Calu3 (cell line): ENCODE measurements at regions not wholly inside any gene's neighbourhood (a gene's known extent, or its start where the extent isn't known, plus 50 kb on each side); places are given as distances from the start of the nearest gene placed in this dataset.
"Not testable (repeated sequence)": the region's sequence is repeated elsewhere in the genome, so short reads cannot be mapped to it uniquely, and the experiment has no call there.

ENCODE experiments used
- BruUV-seq: library from RNA; stranded (reverse); fragments of 400-500 nt; replicated peaks from 2 replicates; lab custom pipeline; 2021; lab: Mats Ljungman, UMichigan
- CTCF ChIA-PET: fragments of 300-600 bp; sonication (Branson Sonifier 250); formaldehyde crosslinking; loops from one replicate; lab custom pipeline; 2022; ENCODE audit warnings: antibody characterized with exemption; lab: Charles Lee
- DNase-seq: peaks from one replicate; pipeline ENCODE4 v3.0.0; 2022
- H3K27ac Mint-ChIP-seq: one replicate; pipeline ENCODE4 v1.8.0; 2022; ENCODE audit warnings: mixed read lengths; ENCODE audit not compliant: unreplicated experiment
- H3K27me3 Mint-ChIP-seq: one replicate; pipeline ENCODE4 v1.8.0; 2022; ENCODE audit warnings: mixed read lengths; ENCODE audit not compliant: unreplicated experiment
- H3K36me3 Mint-ChIP-seq: one replicate; pipeline ENCODE4 v1.8.0; 2022; ENCODE audit warnings: mild to moderate bottlenecking, moderate library complexity, mixed read lengths; ENCODE audit not compliant: insufficient read depth, unreplicated experiment
- H3K4me1 Mint-ChIP-seq: one replicate; pipeline ENCODE4 v1.8.0; 2022; ENCODE audit warnings: mild to moderate bottlenecking, low read depth, mixed read lengths; ENCODE audit not compliant: unreplicated experiment
- H3K4me3 Mint-ChIP-seq: one replicate; pipeline ENCODE4 v1.8.0; 2022; ENCODE audit warnings: mild to moderate bottlenecking, low read depth, moderate library complexity, mixed read lengths; ENCODE audit not compliant: unreplicated experiment
- H3K9me3 Mint-ChIP-seq: one replicate; pipeline ENCODE4 v1.8.0; 2022; ENCODE audit warnings: low read depth, mixed read lengths; ENCODE audit not compliant: unreplicated experiment
- intact Hi-C: fragments of 100-400 bp; cut with micrococcal nuclease; formaldehyde crosslinking; loops from one replicate; pipeline ENCODE4 v1.10.0; 2022; ENCODE audit not compliant: unreplicated experiment
- TF ChIP-seq, protein P1 (sequence below): fragments of 200-600 bp; IDR thresholded peaks from one replicate; pipeline ENCODE4 v1.8.0; 2022; ENCODE audit warnings: antibody characterized with exemption; ENCODE audit not compliant: unreplicated experiment

DNA sequence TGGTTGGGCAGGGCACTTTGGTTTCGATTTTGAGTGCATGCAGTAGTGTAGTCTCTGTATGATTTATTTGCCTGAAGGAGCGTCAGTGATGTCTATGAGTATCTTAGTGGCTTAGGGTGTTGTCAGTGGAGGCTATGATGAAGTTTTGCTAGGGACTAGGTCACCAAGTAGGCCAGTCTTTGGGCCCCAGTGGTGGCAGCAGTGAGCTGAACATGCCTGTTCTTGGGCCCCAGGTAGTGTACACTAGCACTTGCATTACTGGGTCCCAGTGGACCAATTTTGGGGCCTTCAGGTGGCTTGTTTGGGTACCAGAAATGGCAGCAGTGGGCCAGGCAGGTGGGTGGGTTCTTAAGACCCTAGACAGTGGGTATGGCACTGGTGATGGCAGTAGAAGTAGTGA, 598.7 kb upstream of the SPRY2 start:
- no TSS peak for BruUV-seq
- no peak for DNase-seq
- H3K9me3 Mint-ChIP-seq = no peaks in the 10 kb centered on the region
- TF ChIP-seq, protein P1, sequence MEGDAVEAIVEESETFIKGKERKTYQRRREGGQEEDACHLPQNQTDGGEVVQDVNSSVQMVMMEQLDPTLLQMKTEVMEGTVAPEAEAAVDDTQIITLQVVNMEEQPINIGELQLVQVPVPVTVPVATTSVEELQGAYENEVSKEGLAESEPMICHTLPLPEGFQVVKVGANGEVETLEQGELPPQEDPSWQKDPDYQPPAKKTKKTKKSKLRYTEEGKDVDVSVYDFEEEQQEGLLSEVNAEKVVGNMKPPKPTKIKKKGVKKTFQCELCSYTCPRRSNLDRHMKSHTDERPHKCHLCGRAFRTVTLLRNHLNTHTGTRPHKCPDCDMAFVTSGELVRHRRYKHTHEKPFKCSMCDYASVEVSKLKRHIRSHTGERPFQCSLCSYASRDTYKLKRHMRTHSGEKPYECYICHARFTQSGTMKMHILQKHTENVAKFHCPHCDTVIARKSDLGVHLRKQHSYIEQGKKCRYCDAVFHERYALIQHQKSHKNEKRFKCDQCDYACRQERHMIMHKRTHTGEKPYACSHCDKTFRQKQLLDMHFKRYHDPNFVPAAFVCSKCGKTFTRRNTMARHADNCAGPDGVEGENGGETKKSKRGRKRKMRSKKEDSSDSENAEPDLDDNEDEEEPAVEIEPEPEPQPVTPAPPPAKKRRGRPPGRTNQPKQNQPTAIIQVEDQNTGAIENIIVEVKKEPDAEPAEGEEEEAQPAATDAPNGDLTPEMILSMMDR = no peak
- no peaks in the 10 kb centered on the region for H3K27me3 Mint-ChIP-seq
- H3K27ac Mint-ChIP-seq = no peak overlapping the region
- intact Hi-C loops = no loop called here
- no peaks in the 10 kb centered on the region for H3K36me3 Mint-ChIP-seq
- no peaks in the 10 kb centered on the region for H3K4me1 Mint-ChIP-seq
- CTCF ChIA-PET = no interaction called here
- H3K4me3 Mint-ChIP-seq = no peak overlapping the region

DNA sequence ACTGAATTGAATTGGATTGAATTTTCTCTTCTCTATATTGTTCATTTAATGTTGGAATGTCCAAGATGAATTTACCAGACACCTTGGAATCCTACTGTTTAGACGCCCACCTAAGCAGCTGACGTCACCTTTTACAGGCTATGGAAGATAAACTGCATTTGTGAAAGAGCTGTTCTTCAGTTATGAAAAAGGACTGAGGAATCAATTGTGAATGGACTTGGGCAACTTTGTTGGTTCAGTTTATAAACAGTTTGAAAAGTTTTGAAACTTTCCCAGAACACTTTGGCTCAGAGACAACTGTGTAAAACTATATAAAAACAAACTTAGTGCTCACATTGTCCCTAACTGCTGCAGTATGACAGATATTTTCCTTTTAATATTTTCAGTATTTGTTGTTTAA, 590.8 kb upstream of the SPRY2 start:
- intact Hi-C loops = no loop called here
- no TSS peak for BruUV-seq
- Mint-ChIP-seq H3K27ac (no peak overlapping the region), H3K36me3 (no peaks in the 10 kb centered on the region), H3K9me3 (no peaks in the 10 kb centered on the region), H3K27me3 (no peaks in the 10 kb centered on the region), H3K4me3 (no peak overlapping the region), H3K4me1 (no peaks in the 10 kb centered on the region)
- CTCF ChIA-PET = no interaction called here
- no peak for DNase-seq
- TF ChIP-seq, protein P1 = no peak

DNA sequence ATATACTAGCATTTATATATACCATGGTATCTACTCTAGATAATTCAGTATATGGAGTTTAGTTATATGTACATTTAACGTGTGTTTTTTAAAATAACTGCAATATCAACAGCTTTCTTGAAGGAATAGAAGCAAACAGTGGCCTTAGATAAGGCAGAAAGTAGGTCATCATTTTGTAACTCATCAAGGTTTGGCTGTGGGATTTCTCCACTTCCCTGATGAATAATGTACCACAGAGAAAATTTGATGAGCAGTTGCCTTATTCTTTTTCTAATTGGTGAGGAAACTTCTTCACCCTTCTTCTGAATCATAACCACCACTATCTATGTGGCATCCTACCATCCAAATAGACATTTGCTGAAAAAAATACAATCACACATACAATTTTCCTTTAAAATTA, 590.2 kb upstream of the SPRY2 start:
- CTCF ChIA-PET = no interaction called here
- Mint-ChIP-seq H3K9me3 (no peaks in the 10 kb centered on the region), H3K27me3 (no peaks in the 10 kb centered on the region), H3K4me1 (no peaks in the 10 kb centered on the region), H3K4me3 (no peak overlapping the region), H3K27ac (no peak overlapping the region), H3K36me3 (no peaks in the 10 kb centered on the region)
- intact Hi-C loops = no loop called here
- BruUV-seq = no TSS peak
- TF ChIP-seq, protein P1 = no peak
- DNase-seq = no peak

DNA sequence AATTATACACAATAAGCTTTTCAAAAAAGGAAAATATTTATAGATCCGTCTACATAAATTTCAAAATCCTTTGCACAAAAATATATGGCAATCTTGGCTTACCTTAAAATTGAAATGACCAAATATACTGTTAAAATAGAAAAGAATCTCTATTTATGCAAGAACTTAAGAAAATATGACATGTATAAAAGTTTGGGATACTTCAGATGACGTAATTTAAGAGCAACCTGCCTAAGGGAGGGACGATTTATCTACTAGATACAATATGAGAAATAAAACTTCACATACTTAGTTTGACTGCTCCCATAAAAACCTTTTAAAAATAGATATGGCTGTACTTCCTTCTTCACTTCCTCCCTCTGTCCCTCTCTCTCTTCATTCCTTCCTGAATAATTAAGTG, 587.3 kb upstream of the SPRY2 start:
- TF ChIP-seq, protein P1 = no peak
- Mint-ChIP-seq H3K36me3 (no peaks in the 10 kb centered on the region), H3K4me3 (no peak overlapping the region), H3K27ac (no peak overlapping the region), H3K4me1 (no peaks in the 10 kb centered on the region), H3K27me3 (no peaks in the 10 kb centered on the region), H3K9me3 (no peaks in the 10 kb centered on the region)
- no TSS peak for BruUV-seq
- CTCF ChIA-PET = no interaction called here
- no peak for DNase-seq
- intact Hi-C loops = no loop called here

DNA sequence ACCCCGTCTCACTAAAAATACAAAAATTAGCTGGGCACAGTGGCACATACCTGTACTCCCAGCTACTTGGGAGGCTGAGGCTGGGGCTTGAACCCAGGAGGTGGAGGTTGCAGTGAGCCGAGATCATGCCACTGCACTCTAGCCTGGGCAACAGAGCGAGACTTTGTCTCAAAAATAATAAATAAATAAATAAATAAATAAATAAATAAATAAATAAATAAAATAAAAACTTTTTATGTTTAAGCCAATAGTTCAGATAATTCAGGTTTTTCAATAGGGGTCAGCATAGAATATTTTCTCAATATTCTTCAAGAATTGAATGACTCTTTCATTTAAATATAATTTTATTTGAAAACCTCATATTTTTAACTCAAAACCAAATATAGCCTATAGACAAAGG, 585.1 kb upstream of the SPRY2 start:
- DNase-seq, BruUV-seq, H3K9me3 Mint-ChIP-seq, H3K27ac Mint-ChIP-seq, H3K36me3 Mint-ChIP-seq, H3K4me1 Mint-ChIP-seq, H3K27me3 Mint-ChIP-seq, CTCF ChIA-PET, H3K4me3 Mint-ChIP-seq, intact Hi-C loops: not testable (repeated sequence)
